ENCODE measurements at regions not wholly inside any gene's neighbourhood (a gene's known extent, or its start where the extent isn't known, plus 50 kb on each side); places are given as distances from the start of the nearest gene placed in this dataset.

- Mint-ChIP-seq H3K4me3 (no peak overlapping the region), H3K9me3 (no peaks in the 10 kb centered on the region), H3K36me3 (ENCODE audit: low read depth) (no peaks in the 10 kb centered on the region), H3K27ac (ENCODE audit: unreplicated experiment) (no peak overlapping the region), H3K4me1 (peaks cover 5% of the 10 kb centered on the region), H3K27me3 (ENCODE audit: low read depth) (peaks cover 15% of the 10 kb centered on the region)
- no peak for DNase-seq (ENCODE audit: low read depth, low spot score)
- TF ChIP-seq CTCF (conservative IDR thresholded peaks at IDR 0.05), result no peak
These were observed 340.1 kb upstream of the SHH start for GRCh38 chr7:156152390-156152789.

- no peak overlapping the region for H3K27ac Mint-ChIP-seq (ENCODE audit: unreplicated experiment)
- H3K4me3 Mint-ChIP-seq, result no peak overlapping the region
- H3K9me3 Mint-ChIP-seq, result no peaks in the 10 kb centered on the region
- no peak for DNase-seq (ENCODE audit: low read depth, low spot score)
- peaks cover 14% of the 10 kb centered on the region for H3K27me3 Mint-ChIP-seq (ENCODE audit: low read depth)
- peaks cover 1% of the 10 kb centered on the region for H3K4me1 Mint-ChIP-seq
- no peaks in the 10 kb centered on the region for H3K36me3 Mint-ChIP-seq (ENCODE audit: low read depth)
- TF ChIP-seq CTCF (conservative IDR thresholded peaks at IDR 0.05), result no peak
These were observed 339.4 kb upstream of the SHH start for GRCh38 chr7:156151658-156152057.

GRCh38 chr7:156151078-156151477 is 338.8 kb upstream of the SHH start:
- H3K27ac Mint-ChIP-seq (ENCODE audit: unreplicated experiment), result no peak overlapping the region
- TF ChIP-seq CTCF (conservative IDR thresholded peaks at IDR 0.05), result no peak

GRCh38 chr7:156148995-156149394 is 336.7 kb upstream of the SHH start:
- DNase-seq (ENCODE audit: low read depth, low spot score), result no peak
- TF ChIP-seq CTCF (conservative IDR thresholded peaks at IDR 0.05), result no peak
- no peak overlapping the region for H3K27ac Mint-ChIP-seq (ENCODE audit: unreplicated experiment)
- no peak overlapping the region for H3K4me3 Mint-ChIP-seq
- H3K9me3 Mint-ChIP-seq, result no peaks in the 10 kb centered on the region
- no peaks in the 10 kb centered on the region for H3K4me1 Mint-ChIP-seq
- peaks cover 15% of the 10 kb centered on the region for H3K27me3 Mint-ChIP-seq (ENCODE audit: low read depth)
- no peaks in the 10 kb centered on the region for H3K36me3 Mint-ChIP-seq (ENCODE audit: low read depth)

More at GRCh38 chr7:156151078-156151477, 338.8 kb upstream of the SHH start:
- Mint-ChIP-seq H3K9me3 (no peaks in the 10 kb centered on the region), H3K4me3 (no peak overlapping the region), H3K4me1 (no peaks in the 10 kb centered on the region), H3K27me3 (ENCODE audit: low read depth) (peaks cover 14% of the 10 kb centered on the region), H3K36me3 (ENCODE audit: low read depth) (no peaks in the 10 kb centered on the region)
- DNase-seq (ENCODE audit: low read depth, low spot score), result no peak

- H3K27me3 Mint-ChIP-seq (ENCODE audit: low read depth), result peaks cover 15% of the 10 kb centered on the region
- no peak overlapping the region for H3K27ac Mint-ChIP-seq (ENCODE audit: unreplicated experiment)
- DNase-seq (ENCODE audit: low read depth, low spot score), result no peak
- no peaks in the 10 kb centered on the region for H3K4me1 Mint-ChIP-seq
- H3K9me3 Mint-ChIP-seq, result no peaks in the 10 kb centered on the region
- no peak for TF ChIP-seq CTCF (conservative IDR thresholded peaks at IDR 0.05)
- no peak overlapping the region for H3K4me3 Mint-ChIP-seq
- no peaks in the 10 kb centered on the region for H3K36me3 Mint-ChIP-seq (ENCODE audit: low read depth)
These were observed 336.3 kb upstream of the SHH start for GRCh38 chr7:156148547-156148946.
